GM18507 (cell line): ENCODE measurements at regions not wholly inside any gene's neighbourhood (a gene's known extent, or its start where the extent isn't known, plus 50 kb on each side); places are given as distances from the start of the nearest gene placed in this dataset.
"Not testable (repeated sequence)": the region's sequence is repeated elsewhere in the genome, so short reads cannot be mapped to it uniquely, and the experiment has no call there.

Source experiments
- DNase-seq: peaks from one replicate; pipeline ENCODE4 v3.0.0; 2011; ENCODE audit warnings: low read depth; ENCODE audit not compliant: insufficient read length; ENCODE audit errors: extremely low spot score
- FAIRE-seq: peaks from 2 replicates; lab custom pipeline; 2011; peaks lifted over from hg19 to GRCh38; lab: Jason Lieb, UNC

DNA sequence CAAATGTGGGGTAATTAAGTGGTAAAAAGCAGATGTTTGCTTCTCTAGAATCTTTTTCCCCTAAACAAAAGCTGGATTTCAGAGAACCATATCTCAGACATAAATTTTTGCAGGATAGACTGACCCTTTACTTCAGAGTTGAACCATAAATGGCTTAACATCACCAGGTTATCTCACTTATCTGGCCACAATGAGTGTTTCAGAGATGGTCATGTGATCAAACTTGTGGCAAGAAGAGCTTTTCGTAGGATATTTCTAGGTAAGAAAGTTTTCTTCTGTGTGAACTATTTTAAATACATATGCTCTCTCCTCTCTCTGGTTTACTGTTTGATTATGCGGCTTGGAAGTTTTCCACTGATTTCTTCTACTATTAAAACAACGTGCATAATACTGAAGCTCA, 270.2 kb upstream of the TFAP2D start:
- DNase-seq (no peak), FAIRE-seq (no peak)

DNA sequence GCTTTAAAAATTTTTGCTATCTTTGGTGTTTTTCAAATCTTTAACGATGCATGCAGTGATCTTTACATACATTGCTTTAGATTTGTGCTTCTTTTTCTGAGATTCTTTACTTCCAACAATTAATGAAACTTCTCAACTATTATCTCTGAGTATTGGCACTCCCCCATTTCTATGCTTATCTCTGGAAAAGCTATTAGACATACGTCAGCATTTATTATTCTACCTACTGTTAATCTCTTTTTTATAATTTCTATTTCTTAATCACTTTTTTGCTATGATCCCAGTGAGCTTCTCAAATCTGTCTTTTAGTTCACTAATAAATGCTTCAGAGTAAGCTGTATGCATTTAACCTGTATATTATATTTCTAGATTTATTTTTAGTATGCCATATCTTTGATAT, 264.2 kb upstream of the TFAP2D start:
- FAIRE-seq (no peak), DNase-seq (no peak)

DNA sequence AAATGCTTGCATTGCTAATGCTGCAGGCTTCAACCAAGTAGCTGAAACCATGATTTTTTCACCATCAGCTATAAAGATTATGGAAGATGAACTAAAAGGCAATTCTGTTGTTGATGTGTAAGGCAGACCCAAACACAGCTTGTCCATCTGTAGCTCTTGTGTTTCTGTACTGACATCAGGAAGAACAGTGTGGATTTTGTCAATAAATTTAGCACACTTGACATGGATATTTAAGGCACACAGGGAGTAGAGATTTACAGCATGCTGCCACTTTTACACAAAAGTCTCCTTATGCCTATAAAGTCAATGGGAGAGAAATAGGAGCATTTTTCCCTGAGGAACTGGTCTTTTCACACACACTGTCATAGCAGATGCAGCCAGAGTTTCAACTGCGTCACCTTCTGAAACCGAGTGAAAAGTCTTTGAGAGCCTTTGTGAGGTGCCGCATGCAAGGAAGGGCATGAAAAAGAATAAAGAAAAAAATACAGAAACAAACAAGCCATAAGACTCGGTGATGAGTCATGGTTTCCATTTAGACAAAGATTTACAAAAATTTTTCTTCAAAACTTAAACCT, 261.4 kb upstream of the TFAP2D start:
- no peak for DNase-seq
- no peak for FAIRE-seq

- DNase-seq (no peak), FAIRE-seq (no peak)
Measured at GRCh38 chr6:50455029-50455428, 258.3 kb upstream of the TFAP2D start.

DNA sequence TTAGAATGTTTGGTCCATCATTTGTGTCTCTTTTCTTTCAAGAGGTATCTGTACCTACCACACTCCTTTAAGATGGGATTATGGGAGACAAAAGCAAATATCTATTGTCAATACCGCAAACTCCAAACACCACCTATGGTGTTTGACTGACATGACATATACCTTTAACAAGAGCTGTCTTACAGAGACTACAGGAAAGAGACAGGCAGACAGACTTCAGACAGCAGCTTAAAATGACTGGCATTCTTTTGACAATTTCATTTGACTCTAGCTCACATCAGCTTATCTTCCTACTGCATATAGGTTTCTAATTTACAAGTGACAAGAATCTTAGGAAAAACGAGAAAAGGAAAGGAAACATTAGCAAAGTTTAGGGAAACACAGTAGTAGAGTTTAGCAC, 256.0 kb upstream of the TFAP2D start:
- DNase-seq: no peak
- no peak for FAIRE-seq

DNA sequence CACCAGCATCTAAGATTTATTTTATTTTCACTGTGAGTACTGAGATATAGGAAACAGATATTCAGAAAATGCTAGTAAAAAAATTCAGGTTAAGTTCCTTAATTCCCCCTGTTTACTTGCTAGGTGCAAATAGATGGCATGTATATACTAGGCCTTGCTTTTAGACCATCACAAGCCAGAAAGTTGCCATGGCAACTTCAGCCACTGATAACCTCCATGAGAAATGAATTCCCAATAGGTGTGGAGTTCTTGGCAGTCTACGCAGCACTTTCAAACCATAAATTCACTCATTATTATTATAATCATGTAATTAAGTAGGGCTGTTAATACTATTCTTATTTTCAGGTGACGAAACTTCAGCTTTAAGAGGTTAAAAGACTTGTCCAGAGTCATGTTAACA, 251.6 kb upstream of the TFAP2D start:
- DNase-seq (no peak), FAIRE-seq (no peak)

GRCh38 chr6:50463931-50464330, 249.4 kb upstream of the TFAP2D start:
- FAIRE-seq (no peak), DNase-seq (no peak)

GRCh38 chr6:50467931-50468330, 245.4 kb upstream of the TFAP2D start:
- FAIRE-seq: no peak

GRCh38 chr6:50471041-50471440, 242.3 kb upstream of the TFAP2D start:
- FAIRE-seq (no peak), DNase-seq (no peak)

More at GRCh38 chr6:50467931-50468330, 245.4 kb upstream of the TFAP2D start:
- no peak for DNase-seq

GRCh38 chr6:50510361-50510760, 203.0 kb upstream of the TFAP2D start:
- no peak for FAIRE-seq

DNA sequence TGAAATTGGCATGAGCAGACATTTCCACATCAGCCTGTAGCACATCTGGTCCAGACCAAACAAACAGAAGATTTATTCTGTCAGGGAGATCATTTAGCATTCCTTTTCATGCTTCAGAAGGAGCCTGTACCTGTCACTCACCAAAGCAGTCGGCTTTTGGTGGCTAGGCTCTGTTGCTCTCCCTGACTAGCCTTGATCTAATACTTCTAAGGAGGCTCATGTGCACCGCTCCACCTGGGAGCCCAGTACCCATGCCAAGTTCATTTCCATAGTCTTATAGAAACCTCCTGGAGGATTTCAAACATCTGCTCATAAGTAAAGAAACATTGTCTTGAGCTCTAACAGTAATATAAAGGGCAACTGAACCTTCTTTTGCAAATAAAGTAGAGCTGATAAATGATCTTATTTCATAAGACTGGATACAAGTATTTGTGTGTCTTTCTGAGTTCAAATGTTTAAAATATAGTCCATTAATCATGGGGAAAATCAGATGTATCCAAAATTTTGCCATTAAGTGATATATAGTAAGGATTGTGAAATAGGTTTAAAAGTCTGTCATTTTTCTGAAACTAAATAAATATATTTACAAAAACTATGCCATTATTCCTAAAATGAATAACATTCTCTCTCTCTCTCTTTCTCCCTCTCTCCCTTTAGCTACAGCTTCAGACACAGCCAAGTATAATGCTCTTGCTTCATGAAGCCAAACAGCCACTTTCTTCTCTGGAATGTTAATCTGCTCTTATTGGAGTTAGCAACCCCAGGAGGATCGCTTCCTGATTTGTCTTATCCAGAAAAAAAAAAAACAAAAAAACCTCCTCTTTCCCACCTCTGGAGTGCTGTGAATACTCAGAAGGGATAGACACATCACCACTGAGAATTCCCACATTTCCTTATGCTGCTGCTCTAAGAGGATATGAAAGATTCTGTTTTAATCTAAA, 192.7 kb upstream of the TFAP2D start:
- DNase-seq (no peak), FAIRE-seq (no peak)

More at GRCh38 chr6:50510361-50510760, 203.0 kb upstream of the TFAP2D start:
- no peak for DNase-seq

GRCh38 chr6:50524341-50524740, 189.0 kb upstream of the TFAP2D start:
- no peak for FAIRE-seq

GRCh38 chr6:50527985-50528384, 185.3 kb upstream of the TFAP2D start:
- DNase-seq (no peak), FAIRE-seq (no peak)

More at GRCh38 chr6:50524341-50524740, 189.0 kb upstream of the TFAP2D start:
- no peak for DNase-seq

DNA sequence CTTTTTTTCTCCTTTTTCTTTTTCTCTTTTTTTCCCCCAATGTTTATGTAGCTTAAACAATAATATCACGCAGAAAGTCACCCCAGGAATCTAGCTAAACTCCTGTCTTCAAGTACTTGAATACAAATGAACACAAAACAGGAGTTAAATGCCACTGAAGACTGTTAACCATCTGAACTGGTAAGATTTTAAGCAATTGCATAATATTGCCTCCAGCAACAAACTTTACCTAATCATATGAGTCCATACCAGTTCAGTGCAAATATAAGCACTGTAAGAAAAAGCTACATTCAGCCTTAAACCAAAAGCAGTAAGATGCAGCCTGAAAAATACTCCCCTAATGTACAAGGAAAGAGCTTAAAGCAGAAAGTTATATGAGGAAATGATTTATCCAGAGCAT, 173.9 kb upstream of the TFAP2D start:
- FAIRE-seq: no peak
- no peak for DNase-seq

- FAIRE-seq: no peak
- DNase-seq: no peak
Measured at GRCh38 chr6:50541941-50542340, 171.4 kb upstream of the TFAP2D start.

GRCh38 chr6:50543666-50544065, 169.7 kb upstream of the TFAP2D start:
- DNase-seq (no peak), FAIRE-seq (no peak)

GRCh38 chr6:50549026-50549425, 164.3 kb upstream of the TFAP2D start:
- FAIRE-seq: no peak

DNA sequence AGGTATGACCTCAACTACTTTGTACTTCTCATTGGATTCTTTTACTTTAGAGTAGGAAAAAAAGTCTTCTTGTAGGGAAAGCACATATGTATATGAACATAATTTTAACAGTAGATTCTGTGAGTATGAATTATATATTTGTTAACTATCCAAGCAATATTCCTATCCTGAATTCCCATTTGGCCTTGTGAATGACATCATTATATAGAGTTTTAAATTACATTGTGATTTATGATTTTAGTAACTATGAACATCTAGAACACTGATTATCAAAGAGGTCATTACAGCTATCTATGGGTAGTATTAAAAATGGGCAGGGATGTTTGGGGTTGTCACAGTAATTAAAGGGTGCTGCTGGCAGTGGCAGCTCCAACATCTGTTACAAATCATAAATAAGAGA, 163.9 kb upstream of the TFAP2D start:
- no peak for FAIRE-seq
- DNase-seq: no peak

More at GRCh38 chr6:50549026-50549425, 164.3 kb upstream of the TFAP2D start:
- no peak for DNase-seq

DNA sequence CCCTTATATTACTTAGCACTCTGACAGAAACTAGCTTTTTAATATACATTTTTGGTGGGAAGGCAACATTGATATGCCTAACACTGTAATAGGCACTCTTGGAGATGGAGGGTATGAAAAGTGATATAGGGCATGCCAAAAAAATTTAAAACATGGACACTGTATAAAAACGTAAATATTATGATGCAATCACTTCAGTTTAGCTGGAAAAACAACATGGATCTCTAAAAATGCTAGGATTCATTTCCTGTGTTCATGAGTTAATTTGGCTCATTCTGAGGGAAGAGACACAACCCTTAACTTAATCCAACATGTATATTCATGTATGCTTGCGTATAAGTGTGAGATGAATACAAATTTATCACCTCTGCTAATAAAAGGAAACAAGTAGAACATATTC, 157.3 kb upstream of the TFAP2D start:
- DNase-seq: no peak
- no peak for FAIRE-seq

DNA sequence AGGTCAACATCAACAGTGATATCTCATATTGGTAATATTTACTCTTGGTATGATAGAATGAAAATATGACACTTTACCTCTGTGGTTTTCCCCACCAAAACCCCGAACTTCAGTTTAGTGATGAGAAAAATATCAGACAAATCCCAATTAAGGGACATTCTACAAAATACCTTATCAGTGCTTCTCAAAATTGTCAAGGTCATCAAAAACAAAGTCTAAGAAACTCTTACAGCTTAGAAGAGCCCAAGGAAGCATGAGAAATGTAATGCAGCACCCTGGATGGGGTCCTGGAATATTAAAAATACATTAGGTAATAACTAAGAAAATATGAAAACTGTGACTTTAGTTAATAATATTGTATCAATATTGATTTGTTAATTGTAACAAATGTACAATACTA, 148.3 kb upstream of the TFAP2D start:
- FAIRE-seq (no peak), DNase-seq (no peak)

DNA sequence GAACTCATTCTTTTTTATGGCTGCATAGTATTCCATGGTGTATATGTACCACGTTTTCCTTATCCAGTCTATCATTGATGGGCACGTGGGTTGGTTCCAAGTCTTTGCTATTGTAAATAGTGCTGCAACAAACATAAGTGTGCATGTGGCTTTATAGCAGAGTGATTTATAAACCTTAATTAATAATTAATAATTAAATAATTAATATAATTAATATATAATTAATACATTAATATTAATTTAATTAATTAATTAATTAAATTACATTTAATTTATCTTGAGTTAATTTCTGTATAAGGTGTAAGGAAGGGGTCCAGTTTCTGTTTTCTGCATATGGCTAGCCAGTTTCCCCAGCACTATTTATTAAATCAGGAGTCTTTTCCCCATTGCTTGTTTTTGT, 142.1 kb upstream of the TFAP2D start:
- FAIRE-seq, DNase-seq: not testable (repeated sequence)
